ENCODE measurements at regions not wholly inside any gene's neighbourhood (a gene's known extent, or its start where the extent isn't known, plus 50 kb on each side); places are given as distances from the start of the nearest gene placed in this dataset.

DNA sequence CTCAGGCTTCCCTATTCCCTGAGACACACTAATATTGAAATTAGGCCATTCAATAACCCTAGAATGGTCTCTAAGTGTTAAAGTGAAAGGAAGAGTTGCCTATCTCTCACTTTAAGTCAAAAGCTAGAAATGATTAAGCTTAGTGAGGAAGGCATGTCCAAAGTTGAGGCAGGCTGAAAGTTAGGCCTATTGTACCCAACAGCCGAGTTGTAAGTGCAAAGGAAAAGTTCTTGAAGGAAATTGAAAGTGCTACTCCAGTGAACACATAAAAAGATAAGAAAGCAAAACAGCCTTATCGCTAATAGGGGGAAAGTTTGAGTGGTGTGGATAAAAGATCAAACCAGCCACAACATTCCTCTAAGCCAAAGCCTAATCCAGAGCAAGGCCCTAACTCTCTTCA, 117.9 kb upstream of the SPATA12 start:
- TF ChIP-seq, protein P1, sequence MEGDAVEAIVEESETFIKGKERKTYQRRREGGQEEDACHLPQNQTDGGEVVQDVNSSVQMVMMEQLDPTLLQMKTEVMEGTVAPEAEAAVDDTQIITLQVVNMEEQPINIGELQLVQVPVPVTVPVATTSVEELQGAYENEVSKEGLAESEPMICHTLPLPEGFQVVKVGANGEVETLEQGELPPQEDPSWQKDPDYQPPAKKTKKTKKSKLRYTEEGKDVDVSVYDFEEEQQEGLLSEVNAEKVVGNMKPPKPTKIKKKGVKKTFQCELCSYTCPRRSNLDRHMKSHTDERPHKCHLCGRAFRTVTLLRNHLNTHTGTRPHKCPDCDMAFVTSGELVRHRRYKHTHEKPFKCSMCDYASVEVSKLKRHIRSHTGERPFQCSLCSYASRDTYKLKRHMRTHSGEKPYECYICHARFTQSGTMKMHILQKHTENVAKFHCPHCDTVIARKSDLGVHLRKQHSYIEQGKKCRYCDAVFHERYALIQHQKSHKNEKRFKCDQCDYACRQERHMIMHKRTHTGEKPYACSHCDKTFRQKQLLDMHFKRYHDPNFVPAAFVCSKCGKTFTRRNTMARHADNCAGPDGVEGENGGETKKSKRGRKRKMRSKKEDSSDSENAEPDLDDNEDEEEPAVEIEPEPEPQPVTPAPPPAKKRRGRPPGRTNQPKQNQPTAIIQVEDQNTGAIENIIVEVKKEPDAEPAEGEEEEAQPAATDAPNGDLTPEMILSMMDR (IDR thresholded peaks at IDR 0.05 in 2 of 3, conservative IDR thresholded peaks at IDR 0.05 in 1 of 3; ENCODE audit: borderline replicate concordance in 1 of 3, insufficient read depth in 1 of 3, low read depth in 2 of 3, low read length in 2 of 3): no peak
- no peak for TF ChIP-seq POLR2A (IDR thresholded peaks at IDR 0.05; ENCODE audit: borderline replicate concordance, extremely low read depth, insufficient read depth, insufficient read length)
- no peak for TF ChIP-seq YY1 (IDR thresholded peaks at IDR 0.05; ENCODE audit: extremely low read depth, insufficient replicate concordance, low read depth, low read length)
- no peak for TF ChIP-seq CEBPB (IDR thresholded peaks at IDR 0.05; ENCODE audit: low read depth)
- TF ChIP-seq EZH2 (IDR thresholded peaks at IDR 0.05): no peak
- TF ChIP-seq EZH2phosphoT487 (IDR thresholded peaks at IDR 0.05; ENCODE audit: borderline replicate concordance): no peak
- TF ChIP-seq, protein P2, sequence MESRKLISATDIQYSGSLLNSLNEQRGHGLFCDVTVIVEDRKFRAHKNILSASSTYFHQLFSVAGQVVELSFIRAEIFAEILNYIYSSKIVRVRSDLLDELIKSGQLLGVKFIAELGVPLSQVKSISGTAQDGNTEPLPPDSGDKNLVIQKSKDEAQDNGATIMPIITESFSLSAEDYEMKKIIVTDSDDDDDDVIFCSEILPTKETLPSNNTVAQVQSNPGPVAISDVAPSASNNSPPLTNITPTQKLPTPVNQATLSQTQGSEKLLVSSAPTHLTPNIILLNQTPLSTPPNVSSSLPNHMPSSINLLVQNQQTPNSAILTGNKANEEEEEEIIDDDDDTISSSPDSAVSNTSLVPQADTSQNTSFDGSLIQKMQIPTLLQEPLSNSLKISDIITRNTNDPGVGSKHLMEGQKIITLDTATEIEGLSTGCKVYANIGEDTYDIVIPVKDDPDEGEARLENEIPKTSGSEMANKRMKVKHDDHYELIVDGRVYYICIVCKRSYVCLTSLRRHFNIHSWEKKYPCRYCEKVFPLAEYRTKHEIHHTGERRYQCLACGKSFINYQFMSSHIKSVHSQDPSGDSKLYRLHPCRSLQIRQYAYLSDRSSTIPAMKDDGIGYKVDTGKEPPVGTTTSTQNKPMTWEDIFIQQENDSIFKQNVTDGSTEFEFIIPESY (IDR thresholded peaks at IDR 0.05; ENCODE audit: extremely low read depth, insufficient replicate concordance, low read length): no peak

All from HCT116 (cell line).